HG03575 (cell line): ENCODE measurements at regions not wholly inside any gene's neighbourhood (a gene's known extent, or its start where the extent isn't known, plus 50 kb on each side); places are given as distances from the start of the nearest gene placed in this dataset.

Experiments used
- ATAC-seq: cut with Tn5 transposase; IDR thresholded peaks from one replicate; pipeline ENCODE4 v1.9.1; 2021; ENCODE audit not compliant: unreplicated experiment, insufficient number of reproducible peaks, low FRiP score; ENCODE audit errors: extremely low read depth

DNA sequence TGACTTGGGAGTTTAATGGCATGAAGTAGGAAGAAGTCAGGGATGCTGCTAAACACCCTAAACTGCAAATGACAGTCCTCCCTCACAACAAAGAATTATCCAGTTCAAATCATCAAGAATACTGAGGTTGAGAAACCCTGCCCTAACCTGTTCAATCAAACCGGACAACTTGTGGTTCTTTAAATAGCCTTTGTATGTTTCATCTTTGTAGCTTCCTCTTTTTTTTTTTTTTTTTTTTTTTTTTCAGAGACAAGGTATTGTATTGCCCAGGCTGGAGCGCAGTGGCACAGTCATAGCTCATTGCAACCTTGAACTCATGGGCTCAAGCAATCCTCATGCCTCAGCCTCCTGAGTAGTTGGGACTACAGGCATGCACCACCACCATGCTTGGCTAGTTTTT is 52.5 kb upstream of the TTC29 start:
- no peak for ATAC-seq

DNA sequence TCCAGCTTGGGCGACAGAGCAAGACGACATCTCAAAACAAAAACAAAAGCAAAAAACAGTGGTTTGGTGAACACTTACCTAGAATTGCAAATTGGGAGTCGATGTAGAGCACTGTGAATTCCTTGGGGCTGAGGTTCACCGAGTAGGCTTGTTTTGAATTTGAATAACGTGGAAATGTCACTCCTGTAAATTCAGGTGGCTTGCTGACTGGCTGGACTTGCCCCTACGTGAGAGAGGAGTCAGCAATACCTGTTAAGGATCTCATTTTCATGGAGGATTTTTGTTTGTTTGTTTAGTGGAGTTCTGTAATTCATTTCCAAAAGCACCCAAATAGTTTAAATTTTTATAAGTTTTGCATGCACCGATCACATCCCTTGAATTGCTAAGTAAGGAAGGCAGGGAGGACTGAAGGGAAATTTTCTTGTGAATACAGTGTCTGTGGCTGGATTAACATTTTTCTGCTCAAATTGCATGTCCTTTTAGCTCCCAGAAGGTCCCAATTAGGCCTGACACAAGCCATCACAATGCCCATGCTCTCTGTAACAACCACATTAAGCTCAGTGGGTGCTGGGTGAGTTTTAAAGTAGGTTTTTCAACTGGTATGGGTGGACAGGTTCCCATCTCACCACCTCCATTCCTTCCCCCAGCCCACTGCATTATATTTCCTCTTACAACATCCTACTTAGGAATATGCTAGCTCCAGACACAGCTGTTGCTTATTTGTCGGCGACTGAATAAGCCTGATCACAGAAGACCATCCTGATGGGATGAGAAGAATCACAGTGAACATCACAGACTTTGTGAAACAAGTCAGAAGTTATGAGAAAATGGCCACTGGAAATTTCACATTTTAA is 58.5 kb upstream of the TTC29 start:
- ATAC-seq: no peak

DNA sequence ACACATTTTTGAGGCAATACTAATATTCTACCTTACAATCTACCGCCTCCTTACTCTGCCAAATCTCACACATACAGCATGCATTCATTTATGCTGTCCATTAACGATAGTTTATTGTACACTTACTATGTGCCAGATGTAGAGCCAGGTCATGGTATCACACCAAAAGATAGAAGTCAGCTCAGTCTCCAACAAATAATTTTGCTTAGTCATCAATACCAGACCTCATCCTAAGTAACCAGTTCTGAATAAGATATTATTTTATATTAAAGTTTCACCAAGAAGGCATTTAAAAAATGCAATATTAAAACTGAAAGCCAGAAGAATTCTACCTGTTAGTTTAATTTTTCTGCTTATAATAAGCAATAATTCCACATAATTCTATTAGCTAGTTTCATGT is 60.6 kb upstream of the TTC29 start:
- ATAC-seq: no peak

DNA sequence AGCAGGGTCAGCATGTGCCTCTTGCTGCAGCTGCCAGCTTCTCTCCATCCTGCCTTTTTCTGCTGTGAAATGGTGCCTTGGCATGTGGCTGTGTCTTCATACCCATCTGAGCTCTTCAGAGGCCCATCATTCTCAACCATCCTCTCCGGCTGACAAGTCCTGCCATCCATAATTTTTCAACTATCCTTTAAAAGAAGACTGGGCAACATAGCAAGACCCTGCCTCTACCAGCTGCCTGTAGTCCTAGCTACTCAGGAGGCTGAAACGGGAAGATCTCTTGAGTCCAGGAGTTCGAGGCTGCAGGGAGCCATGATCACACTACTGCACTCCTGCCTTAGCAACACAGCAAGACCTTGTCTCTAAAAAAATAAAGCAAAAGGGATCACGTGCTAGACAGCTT is 64.2 kb upstream of the TTC29 start:
- no peak for ATAC-seq

DNA sequence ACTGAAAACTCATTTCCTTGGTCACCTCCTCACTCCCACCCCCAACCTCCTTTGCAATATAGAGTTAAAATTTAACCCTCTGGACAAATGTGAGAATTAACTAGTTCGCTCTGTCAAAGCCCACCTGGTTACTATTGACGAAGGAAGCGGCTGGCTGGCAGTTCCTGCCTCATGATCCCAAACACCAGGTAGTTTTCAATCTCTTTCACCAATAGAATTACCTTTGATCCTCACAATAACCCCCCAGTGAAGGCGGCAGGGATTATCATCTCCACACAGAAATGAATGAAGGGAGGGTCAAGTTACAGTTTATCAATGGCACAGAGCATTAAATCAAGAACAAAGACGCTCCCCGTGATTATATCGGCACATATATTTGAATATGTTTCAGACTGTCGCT is 65.7 kb upstream of the TTC29 start:
- no peak for ATAC-seq

DNA sequence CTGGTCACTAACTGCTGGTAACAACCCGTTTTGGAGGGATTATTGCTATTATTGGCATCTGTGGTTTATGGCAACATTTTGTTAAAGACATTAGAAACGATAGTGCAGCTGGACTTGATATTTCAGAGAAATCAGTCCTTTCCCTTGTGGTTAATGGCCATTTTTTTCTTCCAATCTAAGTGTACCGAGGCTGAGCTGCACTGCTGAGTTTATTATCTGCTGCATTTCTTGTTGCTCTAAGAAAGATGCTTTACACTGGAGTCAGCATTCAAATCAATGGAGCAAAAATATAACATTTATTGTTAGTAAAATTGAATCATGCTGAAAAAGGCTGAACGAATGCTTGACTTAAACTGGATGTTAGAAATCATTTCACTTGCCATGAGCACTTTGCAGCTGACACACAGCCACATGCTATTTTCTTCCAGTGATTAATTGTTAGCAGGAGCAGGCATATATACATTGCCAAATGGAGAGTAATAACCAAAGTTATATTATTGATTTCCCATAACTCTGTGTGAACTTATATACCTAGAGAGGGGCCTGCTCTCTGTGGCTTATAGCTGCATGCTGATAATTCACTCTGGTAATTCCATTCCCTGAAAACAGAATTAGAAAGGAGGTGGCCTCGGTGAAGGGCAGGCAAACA is 66.5 kb upstream of the TTC29 start:
- no peak for ATAC-seq

DNA sequence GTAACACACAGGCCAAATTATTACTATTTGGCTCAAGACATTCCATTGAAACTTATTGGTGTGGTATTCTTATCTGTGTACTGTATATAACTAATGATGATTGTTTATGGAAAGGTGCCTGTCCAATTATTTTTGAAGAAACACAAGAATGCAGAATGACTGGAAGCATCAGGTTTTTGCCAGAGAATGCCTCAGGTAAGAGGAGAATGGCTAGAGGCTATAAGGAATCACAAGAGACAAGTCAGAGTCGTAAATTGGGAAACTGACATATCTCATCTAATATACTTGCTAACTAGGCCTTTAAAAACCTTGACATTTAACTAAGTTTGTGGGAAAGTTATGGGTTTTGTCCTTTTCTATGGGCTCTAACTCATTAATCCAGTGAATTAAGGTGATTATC is 69.3 kb upstream of the TTC29 start:
- no peak for ATAC-seq

DNA sequence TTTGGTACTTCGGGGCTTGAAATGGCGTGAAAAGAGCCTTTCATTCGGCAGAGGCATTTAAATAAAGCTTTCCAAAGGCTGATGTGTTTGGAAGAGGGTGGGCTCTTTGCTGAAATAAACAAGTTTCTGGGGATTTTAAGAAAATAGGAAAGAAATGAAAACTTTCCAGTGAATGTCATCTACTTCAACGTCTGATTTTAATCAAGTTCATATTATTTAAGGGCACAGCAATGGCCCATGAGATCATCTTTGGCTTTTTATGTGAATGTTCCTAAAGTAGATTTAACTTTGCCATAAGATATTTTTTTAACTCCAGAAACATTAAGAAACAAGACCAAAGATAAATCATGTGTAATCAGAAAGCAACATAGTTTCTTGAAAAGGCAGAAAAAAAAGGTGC is 69.8 kb upstream of the TTC29 start:
- no peak for ATAC-seq

DNA sequence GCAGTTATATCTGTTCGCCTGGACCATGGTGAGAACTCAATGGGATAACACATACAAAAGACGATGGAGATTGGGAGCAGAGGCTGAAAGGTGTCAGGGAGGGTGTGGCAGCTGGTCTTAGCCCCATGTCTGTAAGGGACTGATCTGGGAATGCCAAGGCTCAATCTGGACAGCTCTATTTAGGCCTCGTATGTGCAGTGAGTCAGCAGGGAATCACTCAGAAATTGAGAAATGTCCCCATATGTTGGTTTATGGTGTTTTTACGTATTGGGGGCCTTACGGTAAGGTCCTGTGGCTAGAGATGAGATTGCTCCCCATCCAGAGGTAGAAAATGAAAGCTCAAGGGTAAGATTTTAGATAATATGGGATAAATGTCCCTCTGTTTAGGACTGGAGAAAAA is 71.4 kb upstream of the TTC29 start:
- no peak for ATAC-seq

DNA sequence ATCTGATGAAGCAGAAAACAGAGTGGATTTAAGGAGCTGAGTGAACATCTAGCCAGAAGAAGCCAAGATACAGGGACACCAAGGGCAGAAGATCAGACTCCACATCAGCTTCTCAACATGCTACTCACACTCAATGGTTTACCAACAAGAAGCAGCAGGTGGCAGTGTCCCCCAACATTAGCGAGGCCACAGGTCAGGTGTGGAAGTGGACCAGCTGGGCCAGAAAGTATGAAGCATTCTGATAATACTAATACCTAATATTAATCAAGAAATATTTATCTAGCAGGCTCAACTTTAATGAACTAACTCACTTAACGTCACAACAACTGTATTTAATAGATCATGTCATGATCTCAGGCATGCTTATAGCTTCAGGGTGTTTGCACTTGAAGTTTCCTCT is 73.4 kb upstream of the TTC29 start:
- ATAC-seq: no peak

DNA sequence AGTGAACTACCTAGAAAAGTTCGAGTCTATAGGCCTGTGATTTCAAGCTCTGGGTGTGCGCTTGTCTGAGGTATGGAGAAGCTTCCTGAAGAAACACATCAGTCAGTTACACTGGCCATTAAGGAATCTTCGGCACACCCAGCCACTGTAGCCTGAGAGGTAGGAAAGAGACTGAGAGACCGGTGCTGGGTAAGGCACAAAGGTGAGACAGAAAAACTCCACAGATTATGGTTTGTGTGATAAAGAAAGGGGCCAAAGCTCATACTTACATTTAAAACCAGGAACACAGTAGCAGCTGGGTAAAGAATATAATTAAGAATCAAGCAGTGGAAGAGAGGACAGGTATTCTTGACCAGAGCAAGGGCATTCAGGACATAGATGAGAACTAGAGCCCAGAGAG is 74.8 kb upstream of the TTC29 start:
- no peak for ATAC-seq

DNA sequence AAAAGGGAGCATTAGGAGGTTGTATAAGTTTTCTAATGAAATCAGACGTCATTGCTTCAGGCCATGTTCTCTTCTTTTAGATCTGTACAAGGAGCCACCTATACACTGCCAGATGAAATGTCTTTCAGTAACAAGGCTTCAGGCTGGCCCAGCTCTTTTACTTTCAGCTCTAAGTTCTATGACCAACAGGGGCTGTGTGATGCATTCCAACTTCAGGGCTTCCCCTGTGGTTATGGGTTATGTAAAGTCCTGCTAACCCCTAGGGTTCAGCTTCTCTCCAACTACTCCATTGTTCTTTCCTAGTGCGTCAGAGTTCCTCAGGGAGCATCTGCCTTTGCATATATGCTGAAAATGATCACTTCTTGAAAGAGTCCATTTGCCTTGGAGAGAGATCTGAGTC is 79.4 kb upstream of the TTC29 start:
- no peak for ATAC-seq

DNA sequence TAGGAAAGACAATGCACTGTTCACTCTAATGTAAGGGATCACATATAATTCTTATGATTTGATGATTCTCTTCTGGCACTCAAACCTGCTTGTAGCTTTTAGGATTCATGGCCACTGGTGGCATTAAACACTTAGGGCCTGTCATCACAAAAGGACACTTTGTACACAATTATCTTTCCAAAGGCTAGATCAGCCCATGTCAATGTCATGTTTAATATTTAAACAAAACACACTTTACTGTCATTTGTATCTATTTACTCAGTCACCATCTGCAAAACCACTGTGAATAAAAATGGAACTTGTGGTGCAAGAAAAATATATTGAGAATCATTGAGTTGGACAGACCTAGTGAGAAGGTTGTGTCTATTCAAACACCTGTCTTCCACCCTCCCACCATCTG is 83.6 kb upstream of the TTC29 start:
- ATAC-seq: no peak

DNA sequence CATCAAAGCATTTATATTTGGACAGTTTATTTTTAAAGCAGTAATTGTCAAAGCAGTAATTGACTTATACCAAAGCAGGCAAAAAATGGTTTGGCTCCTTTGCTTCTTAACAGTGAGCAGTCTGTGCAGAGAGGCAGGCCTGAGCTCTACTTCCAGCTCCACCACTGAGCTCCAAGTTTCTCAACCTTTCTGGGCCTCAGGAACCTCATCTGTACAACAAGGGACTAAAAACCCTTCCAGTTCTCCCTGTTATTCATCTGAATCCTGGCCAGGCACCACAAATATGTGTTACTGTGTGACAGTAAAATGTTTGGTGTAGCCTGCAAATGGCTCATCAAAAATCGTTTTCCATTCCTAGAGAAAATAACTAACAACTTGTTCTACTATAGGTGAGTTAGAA is 88.7 kb upstream of the TTC29 start:
- no peak for ATAC-seq

DNA sequence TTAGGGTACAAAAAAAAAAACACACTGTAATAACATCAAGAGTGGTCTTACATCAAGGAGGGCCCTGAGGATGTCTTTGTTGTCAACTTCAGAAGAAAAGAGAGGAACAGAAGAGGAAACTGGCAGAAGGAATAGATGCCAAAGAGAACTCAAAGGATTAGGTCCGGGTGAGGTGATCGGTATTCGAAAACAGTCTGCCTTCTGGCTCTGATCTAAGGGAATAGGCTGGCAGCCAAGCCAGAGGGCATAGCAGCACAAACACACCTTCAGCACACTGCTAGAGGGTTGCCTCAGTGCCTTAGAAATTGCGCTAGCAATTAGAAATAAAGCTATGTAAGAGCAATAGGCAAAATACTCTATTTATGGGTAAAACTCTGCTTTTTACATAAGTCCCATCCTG is 91.4 kb upstream of the TTC29 start:
- no peak for ATAC-seq

DNA sequence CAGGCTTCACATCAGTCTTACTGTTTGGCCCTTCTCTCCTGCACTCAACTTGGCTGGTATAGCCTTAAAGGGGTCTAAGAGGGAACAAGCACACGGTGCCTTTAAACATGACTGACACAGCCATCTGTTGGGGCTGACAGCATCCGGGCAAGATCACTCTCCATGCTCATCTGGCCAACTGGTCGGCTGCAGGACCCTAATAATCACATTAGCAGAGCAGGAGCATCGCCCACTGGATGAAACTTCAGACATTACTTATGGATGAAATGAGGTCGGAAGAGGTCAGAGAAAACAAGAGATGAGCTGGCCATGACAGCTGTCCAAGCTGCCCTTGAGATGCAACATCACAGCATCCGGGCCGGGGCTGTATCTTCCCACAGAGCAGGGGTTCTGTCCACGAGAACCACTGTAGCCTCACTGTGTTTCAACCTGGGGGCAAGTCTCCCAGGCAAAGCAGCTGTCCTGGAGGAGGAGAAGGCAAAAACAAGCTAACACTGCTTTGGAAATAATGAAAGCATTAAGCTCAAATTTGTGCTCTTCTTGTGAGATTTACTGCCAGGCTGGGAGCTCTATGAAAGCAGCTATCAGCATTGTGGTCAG is 94.4 kb upstream of the TTC29 start:
- ATAC-seq: no peak

DNA sequence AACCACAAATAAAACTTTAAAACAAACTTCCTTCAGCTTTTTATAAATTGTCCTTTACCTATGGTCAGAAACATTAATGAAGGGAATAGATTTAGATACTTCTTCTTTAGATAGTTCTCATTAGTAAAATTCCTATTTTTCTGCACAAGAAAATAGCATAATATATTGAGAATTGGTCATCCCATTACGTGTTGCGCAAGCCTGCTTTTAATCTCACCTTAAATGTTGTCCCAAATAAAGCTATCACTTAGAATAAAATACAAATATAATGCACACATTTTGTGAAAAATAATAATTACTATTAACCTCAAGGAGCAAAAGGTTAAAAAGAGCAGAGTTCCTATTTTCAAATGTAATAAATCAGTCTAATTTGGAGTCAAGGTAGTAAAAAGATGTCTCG is 95.2 kb upstream of the TTC29 start:
- no peak for ATAC-seq

DNA sequence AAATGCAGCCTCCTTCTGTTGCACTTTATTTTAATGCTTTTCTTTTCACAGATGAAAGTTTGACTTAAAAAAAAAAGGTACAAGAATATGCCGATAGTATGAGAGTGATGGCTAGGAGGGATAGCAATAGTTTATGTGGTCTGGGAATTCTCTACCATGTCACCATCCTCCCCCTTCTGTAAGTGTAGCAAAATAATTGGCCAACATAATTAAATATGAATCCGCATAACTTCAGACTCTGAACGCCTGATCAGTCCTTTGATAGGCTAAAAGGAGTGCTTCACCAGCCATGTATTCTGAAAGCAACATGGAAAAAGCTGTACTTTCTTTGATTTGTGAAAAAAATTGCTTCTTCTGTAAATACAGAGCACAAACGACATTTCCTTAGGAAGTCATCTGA is 95.7 kb upstream of the TTC29 start:
- ATAC-seq: no peak

DNA sequence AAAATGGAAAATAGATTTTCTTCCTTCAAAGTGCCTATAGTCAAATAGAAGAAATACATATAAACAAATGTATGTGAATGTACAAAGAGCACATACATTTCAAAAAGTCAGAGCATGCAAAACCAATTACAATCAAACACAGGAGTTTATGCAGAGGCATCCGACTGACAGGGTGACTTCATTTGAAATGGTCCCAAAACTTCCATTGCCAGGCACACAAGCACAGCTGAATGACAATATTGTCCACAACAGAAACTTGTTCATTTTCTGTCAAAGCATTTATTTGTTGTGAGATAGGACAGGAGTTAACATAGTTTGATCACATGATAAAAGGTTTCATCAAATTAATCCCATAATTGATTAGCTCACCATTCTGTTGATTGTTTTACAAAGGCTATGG is 96.4 kb upstream of the TTC29 start:
- no peak for ATAC-seq

DNA sequence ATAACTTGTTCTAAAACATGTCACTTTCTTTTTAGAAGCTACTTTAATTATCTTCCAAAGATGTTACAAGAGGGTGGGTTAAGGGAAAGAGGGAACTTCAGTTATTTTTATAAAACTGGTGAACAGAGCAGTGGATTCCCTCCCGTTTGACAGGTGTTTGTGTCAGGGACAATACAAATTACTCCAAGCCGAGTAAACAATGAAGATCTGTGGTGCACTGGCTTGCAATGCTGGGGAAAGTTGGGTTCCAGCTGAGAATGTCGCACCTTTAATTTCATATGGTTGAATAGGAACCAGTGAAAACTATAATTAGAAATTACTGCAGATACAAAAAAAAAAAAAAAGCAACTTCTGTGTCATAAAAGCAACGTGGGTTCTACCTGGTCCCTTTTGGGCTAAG is 98.6 kb upstream of the TTC29 start:
- no peak for ATAC-seq
